Upper lobe of left lung (tissue), 4 donors: ENCODE measurements at regions not wholly inside any gene's neighbourhood (a gene's known extent, or its start where the extent isn't known, plus 50 kb on each side); places are given as distances from the start of the nearest gene placed in this dataset.

Experiments
- POLR2AphosphoS5 ChIP-seq, 2 donors: sonication (generic); formaldehyde crosslinking; IDR thresholded peaks; one replicate each; pipeline ENCODE4 v1.5.1; 2017; ENCODE audit warnings: antibody characterized with exemption in 2 of 2
- TF ChIP-seq, protein P1 (sequence below), 6 experiments: fragments of 450-650 bp in 4 of 6; fragments of 200-600 bp in 2 of 6; sonication (generic) in 2 of 6; IDR thresholded peaks; one replicate each; pipeline ENCODE4 v1.5.1; 2016 to 2019; ENCODE audit warnings: antibody characterized with exemption in 6 of 6

DNA sequence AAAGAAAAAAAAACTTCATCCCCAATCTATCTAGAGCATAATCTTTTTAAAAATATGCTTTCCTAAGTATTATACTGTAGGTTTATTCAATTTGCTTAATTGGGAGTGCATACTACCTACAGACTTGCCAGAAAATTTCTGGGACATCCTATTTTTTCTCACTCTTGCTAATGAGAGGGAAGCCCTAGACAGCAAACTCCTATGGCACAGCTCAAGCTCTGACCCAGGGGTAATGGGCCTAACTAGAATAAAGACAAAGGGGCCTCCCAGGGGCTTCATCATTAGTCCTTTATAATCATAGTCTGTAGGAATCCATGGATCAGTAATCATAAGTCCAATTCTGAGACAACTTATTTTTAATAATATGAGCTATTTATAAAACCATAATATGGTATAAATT is 142.6 kb upstream of the ITGA4 start:
- TF ChIP-seq, protein P1, sequence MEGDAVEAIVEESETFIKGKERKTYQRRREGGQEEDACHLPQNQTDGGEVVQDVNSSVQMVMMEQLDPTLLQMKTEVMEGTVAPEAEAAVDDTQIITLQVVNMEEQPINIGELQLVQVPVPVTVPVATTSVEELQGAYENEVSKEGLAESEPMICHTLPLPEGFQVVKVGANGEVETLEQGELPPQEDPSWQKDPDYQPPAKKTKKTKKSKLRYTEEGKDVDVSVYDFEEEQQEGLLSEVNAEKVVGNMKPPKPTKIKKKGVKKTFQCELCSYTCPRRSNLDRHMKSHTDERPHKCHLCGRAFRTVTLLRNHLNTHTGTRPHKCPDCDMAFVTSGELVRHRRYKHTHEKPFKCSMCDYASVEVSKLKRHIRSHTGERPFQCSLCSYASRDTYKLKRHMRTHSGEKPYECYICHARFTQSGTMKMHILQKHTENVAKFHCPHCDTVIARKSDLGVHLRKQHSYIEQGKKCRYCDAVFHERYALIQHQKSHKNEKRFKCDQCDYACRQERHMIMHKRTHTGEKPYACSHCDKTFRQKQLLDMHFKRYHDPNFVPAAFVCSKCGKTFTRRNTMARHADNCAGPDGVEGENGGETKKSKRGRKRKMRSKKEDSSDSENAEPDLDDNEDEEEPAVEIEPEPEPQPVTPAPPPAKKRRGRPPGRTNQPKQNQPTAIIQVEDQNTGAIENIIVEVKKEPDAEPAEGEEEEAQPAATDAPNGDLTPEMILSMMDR (IDR thresholded peaks at IDR 0.05): no peak
- TF ChIP-seq POLR2AphosphoS5 (IDR thresholded peaks at IDR 0.05): no peak
